ENCODE measurements at regions not wholly inside any gene's neighbourhood (a gene's known extent, or its start where the extent isn't known, plus 50 kb on each side); places are given as distances from the start of the nearest gene placed in this dataset.
"Not testable (repeated sequence)": the region's sequence is repeated elsewhere in the genome, so short reads cannot be mapped to it uniquely, and the experiment has no call there.

- DNase-seq: no peak
Observed at GRCh38 chr10:109173937-109174336, 749.4 kb downstream of the XPNPEP1 start.

GRCh38 chr10:109173121-109173520 lies 750.2 kb downstream of the XPNPEP1 start:
- DNase-seq: no peak

- no peak for DNase-seq
Observed at GRCh38 chr10:109166935-109167334, 756.4 kb downstream of the XPNPEP1 start.

- DNase-seq: no peak
Observed at GRCh38 chr10:109159351-109159750, 764.0 kb downstream of the XPNPEP1 start.

GRCh38 chr10:109156396-109156795 lies 766.9 kb downstream of the XPNPEP1 start:
- DNase-seq: no peak

- no peak for DNase-seq
Observed at GRCh38 chr10:109149666-109150350, 773.5 kb downstream of the XPNPEP1 start.

- no peak for DNase-seq
Observed at GRCh38 chr10:109127363-109127762, 795.9 kb downstream of the XPNPEP1 start.

GRCh38 chr10:109126541-109126940 lies 796.8 kb downstream of the XPNPEP1 start:
- no peak for DNase-seq

- DNase-seq: no peak
Observed at GRCh38 chr10:109126016-109126415, 797.3 kb downstream of the XPNPEP1 start.

- no peak for DNase-seq
Observed at GRCh38 chr10:109115179-109115578, 808.1 kb downstream of the XPNPEP1 start.

- no peak for DNase-seq
Observed at GRCh38 chr10:109114579-109114978, 808.7 kb downstream of the XPNPEP1 start.

- DNase-seq: no peak
Observed at GRCh38 chr10:109106604-109107003, 816.7 kb downstream of the XPNPEP1 start.

- DNase-seq: no peak
Observed at GRCh38 chr10:109105725-109106124, 817.6 kb downstream of the XPNPEP1 start.

GRCh38 chr10:109104806-109105205 lies 818.5 kb downstream of the XPNPEP1 start:
- DNase-seq: no peak

GRCh38 chr10:109103278-109103677 lies 820.0 kb downstream of the XPNPEP1 start:
- DNase-seq: no peak

- no peak for DNase-seq
Observed at GRCh38 chr10:109089779-109090178, 833.5 kb downstream of the XPNPEP1 start.

GRCh38 chr10:109071539-109071938 lies 851.8 kb downstream of the XPNPEP1 start:
- no peak for DNase-seq

GRCh38 chr10:109070492-109070891 lies 852.8 kb downstream of the XPNPEP1 start:
- DNase-seq: no peak

GRCh38 chr10:109067031-109067430 lies 856.3 kb downstream of the XPNPEP1 start:
- DNase-seq: no peak

- DNase-seq: no peak
Observed at GRCh38 chr10:109065821-109066220, 857.5 kb downstream of the XPNPEP1 start.

GRCh38 chr10:109062371-109062770 lies 860.9 kb downstream of the XPNPEP1 start:
- DNase-seq: no peak

- no peak for DNase-seq
Observed at GRCh38 chr10:109055243-109055642, 868.1 kb downstream of the XPNPEP1 start.

- no peak for DNase-seq
Observed at GRCh38 chr10:109047856-109048255, 875.5 kb downstream of the XPNPEP1 start.

- not testable (repeated sequence) for DNase-seq
Observed at GRCh38 chr10:109046427-109046826, 876.9 kb downstream of the XPNPEP1 start.

- no peak for DNase-seq
Observed at GRCh38 chr10:109040622-109041021, 882.7 kb downstream of the XPNPEP1 start.

Data from NCI-H446 treated with DMSO at 0.1 percent for 48 hours (cell line).